SH-SY5Y (cell line): ENCODE measurements at regions not wholly inside any gene's neighbourhood (a gene's known extent, or its start where the extent isn't known, plus 50 kb on each side); places are given as distances from the start of the nearest gene placed in this dataset.

Experiments used
- GATA2 ChIP-seq: IDR thresholded peaks from 2 replicates; pipeline ENCODE4 v1.6.1; 2011; ENCODE audit warnings: mild to moderate bottlenecking, low read depth, low read length
- GATA3 ChIP-seq: IDR thresholded peaks from 2 replicates; pipeline ENCODE4 v1.6.1; 2011; ENCODE audit warnings: low read depth, mild to moderate bottlenecking, low read length, moderate library complexity

DNA sequence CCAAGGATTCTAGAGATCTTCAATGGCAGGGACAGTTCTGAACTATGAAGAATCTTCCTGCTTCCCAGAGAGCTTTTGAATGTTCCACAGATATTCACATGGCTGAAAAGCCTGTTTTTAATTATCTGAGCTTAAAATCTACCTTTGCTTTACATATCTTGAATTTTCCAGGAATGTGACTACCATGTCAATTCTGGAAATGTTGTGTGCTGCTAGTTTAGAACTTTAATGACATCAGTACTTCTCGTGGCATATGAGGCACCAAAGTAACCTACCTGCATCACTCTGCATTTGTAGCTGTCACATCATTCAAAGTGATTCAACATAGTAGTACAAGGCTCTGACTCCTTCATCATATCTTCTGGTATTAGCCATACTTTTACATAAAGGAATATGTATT lies 122.7 kb upstream of the NFIA start:
- TF ChIP-seq GATA2 (no peak), GATA3 (no peak)
